ENCODE measurements at regions not wholly inside any gene's neighbourhood (a gene's known extent, or its start where the extent isn't known, plus 50 kb on each side); places are given as distances from the start of the nearest gene placed in this dataset.

- peaks cover 3% of the 10 kb centered on the region; the same call in 1 of the 2 replicates for H3K9me3 ChIP-seq (ENCODE audit: control insufficient read depth, insufficient read depth, low read length)
- no peak overlapping the region for H3K27ac ChIP-seq (ENCODE audit: low read depth, low read length)
- H3K27me3 ChIP-seq (ENCODE audit: control insufficient read depth, insufficient read depth, low read length): no peaks in the 10 kb centered on the region
- ChIA-PET POLR2A (no interaction called here), CTCF (no interaction called here)
- no peak for TF ChIP-seq CTCF (IDR thresholded peaks at IDR 0.05; ENCODE audit: low read depth, low read length)
- H3K4me3 ChIP-seq (ENCODE audit: low read depth, low read length): no peak overlapping the region
- DNase-seq (ENCODE audit: low read depth, low spot score): no peak
These were observed 103.2 kb upstream of the CHRM3 start for GRCh38 chr1:239283216-239283615.

GRCh38 chr1:239282411-239282810 lies 104.0 kb upstream of the CHRM3 start:
- no peak for DNase-seq (ENCODE audit: low read depth, low spot score)
- CTCF ChIA-PET: no interaction called here

GRCh38 chr1:239276051-239276450 lies 110.3 kb upstream of the CHRM3 start:
- DNase-seq (ENCODE audit: low read depth, low spot score): no peak
- CTCF ChIA-PET: no interaction called here
- H3K27ac ChIP-seq (ENCODE audit: low read depth, low read length): no peak overlapping the region
- POLR2A ChIA-PET: no interaction called here
- no peak overlapping the region for H3K4me3 ChIP-seq (ENCODE audit: low read depth, low read length)
- TF ChIP-seq CTCF (IDR thresholded peaks at IDR 0.05; ENCODE audit: low read depth, low read length): no peak
- H3K27me3 ChIP-seq (ENCODE audit: control insufficient read depth, insufficient read depth, low read length): no peaks in the 10 kb centered on the region
- H3K9me3 ChIP-seq (ENCODE audit: control insufficient read depth, insufficient read depth, low read length): peaks cover 12% of the 10 kb centered on the region; the same call in 1 of the 2 replicates

More at GRCh38 chr1:239282411-239282810, 104.0 kb upstream of the CHRM3 start:
- H3K4me3 ChIP-seq (ENCODE audit: low read depth, low read length): no peak overlapping the region
- H3K27ac ChIP-seq (ENCODE audit: low read depth, low read length): no peak overlapping the region
- no peak for TF ChIP-seq CTCF (IDR thresholded peaks at IDR 0.05; ENCODE audit: low read depth, low read length)
- peaks cover 3% of the 10 kb centered on the region; the same call in 1 of the 2 replicates for H3K9me3 ChIP-seq (ENCODE audit: control insufficient read depth, insufficient read depth, low read length)
- POLR2A ChIA-PET: no interaction called here
- no peaks in the 10 kb centered on the region for H3K27me3 ChIP-seq (ENCODE audit: control insufficient read depth, insufficient read depth, low read length)

GRCh38 chr1:239274242-239274830 lies 112.0 kb upstream of the CHRM3 start:
- H3K27ac ChIP-seq (ENCODE audit: low read depth, low read length): no peak overlapping the region
- DNase-seq (ENCODE audit: low read depth, low spot score): no peak
- CTCF ChIA-PET: no interaction called here

GRCh38 chr1:239270509-239270908 lies 115.9 kb upstream of the CHRM3 start:
- TF ChIP-seq CTCF (IDR thresholded peaks at IDR 0.05; ENCODE audit: low read depth, low read length): no peak
- H3K27ac ChIP-seq (ENCODE audit: low read depth, low read length): no peak overlapping the region
- ChIA-PET CTCF (no interaction called here), POLR2A (no interaction called here)
- no peak for DNase-seq (ENCODE audit: low read depth, low spot score)
- no peak overlapping the region for H3K4me3 ChIP-seq (ENCODE audit: low read depth, low read length)
- H3K9me3 ChIP-seq (ENCODE audit: control insufficient read depth, insufficient read depth, low read length): peaks cover 6% of the 10 kb centered on the region
- H3K27me3 ChIP-seq (ENCODE audit: control insufficient read depth, insufficient read depth, low read length): no peaks in the 10 kb centered on the region

More at GRCh38 chr1:239274242-239274830, 112.0 kb upstream of the CHRM3 start:
- Histone ChIP-seq H3K9me3 (ENCODE audit: control insufficient read depth, insufficient read depth, low read length) (peaks cover 12% of the 10 kb centered on the region; the same call in 1 of the 2 replicates), H3K27me3 (ENCODE audit: control insufficient read depth, insufficient read depth, low read length) (no peaks in the 10 kb centered on the region), H3K4me3 (ENCODE audit: low read depth, low read length) (no peak overlapping the region)
- POLR2A ChIA-PET: no interaction called here
- TF ChIP-seq CTCF (IDR thresholded peaks at IDR 0.05; ENCODE audit: low read depth, low read length): no peak
